ENCODE measurements at regions not wholly inside any gene's neighbourhood (a gene's known extent, or its start where the extent isn't known, plus 50 kb on each side); places are given as distances from the start of the nearest gene placed in this dataset.

DNA sequence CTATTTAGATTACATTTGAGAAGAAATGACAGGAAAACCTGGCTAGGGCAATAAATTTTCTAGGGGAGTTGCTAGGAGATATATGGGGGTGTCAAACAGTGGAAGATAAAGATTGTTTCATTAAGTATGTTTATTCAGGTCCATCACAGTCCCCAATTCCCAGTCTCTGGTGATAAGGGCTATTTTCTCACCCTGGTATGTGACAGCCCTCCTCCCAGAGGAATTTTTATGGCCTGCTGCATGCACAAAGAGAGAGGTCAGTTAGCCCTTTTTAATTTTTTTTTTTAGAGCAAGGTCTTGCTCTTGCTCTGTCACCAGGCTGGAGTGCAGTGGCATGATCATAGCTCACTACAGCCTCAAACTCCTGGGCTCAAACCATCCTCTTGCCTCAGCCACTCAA is 53.6 kb upstream of the ATF7IP2 start:
- H4K20me1 ChIP-seq (ENCODE audit: insufficient read depth, low read length), result no peaks in the 10 kb centered on the region
- no peak overlapping the region for H3K9ac ChIP-seq (ENCODE audit: low read length)
- H3K9me3 ChIP-seq (ENCODE audit: insufficient read depth, low read length), result no peaks in the 10 kb centered on the region
- no peaks in the 10 kb centered on the region for H3K27me3 ChIP-seq (ENCODE audit: low read depth, low read length)
- no peak overlapping the region for H2AFZ ChIP-seq (ENCODE audit: low read depth, low read length)
- H3K36me3 ChIP-seq (replicated peaks; ENCODE audit: low read depth, low read length), result no peaks in the 10 kb centered on the region
- TF ChIP-seq, protein P1, sequence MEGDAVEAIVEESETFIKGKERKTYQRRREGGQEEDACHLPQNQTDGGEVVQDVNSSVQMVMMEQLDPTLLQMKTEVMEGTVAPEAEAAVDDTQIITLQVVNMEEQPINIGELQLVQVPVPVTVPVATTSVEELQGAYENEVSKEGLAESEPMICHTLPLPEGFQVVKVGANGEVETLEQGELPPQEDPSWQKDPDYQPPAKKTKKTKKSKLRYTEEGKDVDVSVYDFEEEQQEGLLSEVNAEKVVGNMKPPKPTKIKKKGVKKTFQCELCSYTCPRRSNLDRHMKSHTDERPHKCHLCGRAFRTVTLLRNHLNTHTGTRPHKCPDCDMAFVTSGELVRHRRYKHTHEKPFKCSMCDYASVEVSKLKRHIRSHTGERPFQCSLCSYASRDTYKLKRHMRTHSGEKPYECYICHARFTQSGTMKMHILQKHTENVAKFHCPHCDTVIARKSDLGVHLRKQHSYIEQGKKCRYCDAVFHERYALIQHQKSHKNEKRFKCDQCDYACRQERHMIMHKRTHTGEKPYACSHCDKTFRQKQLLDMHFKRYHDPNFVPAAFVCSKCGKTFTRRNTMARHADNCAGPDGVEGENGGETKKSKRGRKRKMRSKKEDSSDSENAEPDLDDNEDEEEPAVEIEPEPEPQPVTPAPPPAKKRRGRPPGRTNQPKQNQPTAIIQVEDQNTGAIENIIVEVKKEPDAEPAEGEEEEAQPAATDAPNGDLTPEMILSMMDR (IDR thresholded peaks at IDR 0.05; ENCODE audit: low read depth, low read length), result no peak
- TF ChIP-seq EZH2phosphoT487 (IDR thresholded peaks at IDR 0.05; ENCODE audit: low read depth), result no peak
- peaks cover 6% of the 10 kb centered on the region for H3K4me1 ChIP-seq (ENCODE audit: low read length)
- no peak overlapping the region for H3K4me3 ChIP-seq (ENCODE audit: low read length)
- H3K27ac ChIP-seq (ENCODE audit: low read length), result no peak overlapping the region
- no peak overlapping the region for H3K4me2 ChIP-seq (ENCODE audit: low read length)
- no peaks in the 10 kb centered on the region for H3K79me2 ChIP-seq (ENCODE audit: low read length)

DNA sequence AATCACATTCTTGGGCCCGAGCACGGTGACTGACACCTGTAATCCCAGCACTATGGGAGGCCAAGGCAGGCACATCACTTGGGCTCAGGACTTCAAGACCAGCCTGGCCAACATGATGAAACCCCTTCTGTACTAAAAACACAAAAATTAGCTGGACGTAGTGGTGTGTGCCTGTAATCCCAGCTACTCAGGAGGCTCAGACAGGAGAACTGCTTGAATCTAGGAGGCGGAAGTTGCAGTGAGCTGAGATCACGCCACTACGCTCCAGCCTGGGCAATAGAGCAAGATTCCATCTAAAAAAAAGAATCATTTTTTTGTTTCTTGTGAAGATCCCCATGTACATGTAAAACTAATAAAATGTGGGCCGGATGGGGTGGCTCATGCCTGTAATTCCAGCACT is 53.1 kb upstream of the ATF7IP2 start:
- no peak for TF ChIP-seq EZH2phosphoT487 (IDR thresholded peaks at IDR 0.05; ENCODE audit: low read depth)
- TF ChIP-seq, protein P1 (IDR thresholded peaks at IDR 0.05; ENCODE audit: low read depth, low read length), result no peak
- no peak overlapping the region for H2AFZ ChIP-seq (ENCODE audit: low read depth, low read length)
- H3K4me2 ChIP-seq (ENCODE audit: low read length), result no peak overlapping the region
- no peaks in the 10 kb centered on the region for H3K79me2 ChIP-seq (ENCODE audit: low read length)
- H3K4me1 ChIP-seq (ENCODE audit: low read length), result peaks cover 6% of the 10 kb centered on the region
- H3K9me3 ChIP-seq (ENCODE audit: insufficient read depth, low read length), result no peaks in the 10 kb centered on the region
- no peak overlapping the region for H3K4me3 ChIP-seq (ENCODE audit: low read length)
- no peak overlapping the region for H3K27ac ChIP-seq (ENCODE audit: low read length)
- no peak overlapping the region for H3K9ac ChIP-seq (ENCODE audit: low read length)
- no peaks in the 10 kb centered on the region for H4K20me1 ChIP-seq (ENCODE audit: insufficient read depth, low read length)
- no peaks in the 10 kb centered on the region for H3K27me3 ChIP-seq (ENCODE audit: low read depth, low read length)
- H3K36me3 ChIP-seq (replicated peaks; ENCODE audit: low read depth, low read length), result no peaks in the 10 kb centered on the region

DNA sequence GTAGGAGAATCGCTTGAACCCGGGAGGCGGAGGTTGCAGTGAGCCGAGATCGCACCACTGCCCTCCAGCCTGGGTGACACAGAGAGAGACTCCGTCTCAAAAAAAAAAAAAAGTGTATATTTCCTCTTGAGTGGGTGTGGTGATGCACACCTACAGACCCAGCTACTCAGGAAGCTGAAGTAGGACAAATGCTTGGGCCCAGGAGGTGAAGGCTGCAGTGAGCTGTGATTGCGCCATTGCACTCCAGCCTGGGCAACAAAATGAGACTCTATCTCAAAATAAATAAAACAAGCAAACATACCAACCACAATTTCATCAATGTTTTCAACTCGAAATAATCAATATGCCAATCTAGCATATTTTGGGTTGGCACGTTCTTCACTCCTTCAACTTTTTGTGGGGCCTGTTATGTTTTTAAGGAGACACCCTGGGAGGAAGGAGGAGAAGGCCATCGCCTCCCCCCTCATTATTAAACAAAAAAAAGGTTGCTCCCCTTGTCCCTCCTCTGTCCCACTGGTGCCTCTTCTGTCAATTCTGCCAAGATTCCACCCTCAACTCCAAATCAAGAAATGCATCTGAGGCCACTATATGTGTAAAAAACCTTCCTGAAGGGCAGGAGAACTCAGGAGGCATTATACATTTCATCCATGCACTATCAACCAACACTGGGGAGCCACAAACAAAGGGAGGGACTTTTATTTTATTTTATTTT is 52.4 kb upstream of the ATF7IP2 start:
- Histone ChIP-seq H3K9me3 (ENCODE audit: insufficient read depth, low read length) (no peaks in the 10 kb centered on the region), H3K36me3 (replicated peaks; ENCODE audit: low read depth, low read length) (no peaks in the 10 kb centered on the region), H2AFZ (ENCODE audit: low read depth, low read length) (no peak overlapping the region), H3K79me2 (ENCODE audit: low read length) (no peaks in the 10 kb centered on the region), H3K4me3 (ENCODE audit: low read length) (no peak overlapping the region), H3K27ac (ENCODE audit: low read length) (no peak overlapping the region), H3K4me1 (ENCODE audit: low read length) (peaks cover 6% of the 10 kb centered on the region), H4K20me1 (ENCODE audit: insufficient read depth, low read length) (no peaks in the 10 kb centered on the region), H3K4me2 (ENCODE audit: low read length) (no peak overlapping the region), H3K9ac (ENCODE audit: low read length) (no peak overlapping the region), H3K27me3 (ENCODE audit: low read depth, low read length) (no peaks in the 10 kb centered on the region)
- no peak for TF ChIP-seq EZH2phosphoT487 (IDR thresholded peaks at IDR 0.05; ENCODE audit: low read depth)
- TF ChIP-seq, protein P1 (IDR thresholded peaks at IDR 0.05; ENCODE audit: low read depth, low read length), result no peak

DNA sequence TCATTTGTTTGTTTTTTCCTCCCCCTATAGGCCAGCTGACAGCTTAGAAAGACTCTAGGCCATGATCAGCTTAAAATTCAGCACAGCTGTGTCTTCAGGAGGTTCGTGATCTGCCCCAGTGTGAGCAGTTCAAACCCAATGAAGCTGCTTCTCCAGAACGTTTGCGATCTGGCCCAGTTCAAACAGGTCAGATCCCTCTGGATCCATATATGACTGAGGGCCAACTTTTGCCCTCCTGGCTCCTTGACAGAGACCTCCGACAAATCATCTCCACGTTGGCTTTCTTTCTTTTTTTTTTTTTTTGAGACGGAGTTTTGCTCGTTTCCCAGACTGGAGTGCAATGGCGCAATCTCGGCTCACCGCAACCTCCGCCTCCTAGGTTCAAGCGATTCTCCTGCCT is 50.2 kb upstream of the ATF7IP2 start:
- TF ChIP-seq EZH2phosphoT487 (IDR thresholded peaks at IDR 0.05; ENCODE audit: low read depth), result no peak
- TF ChIP-seq, protein P1 (IDR thresholded peaks at IDR 0.05; ENCODE audit: low read depth, low read length), result no peak
- H3K9me3 ChIP-seq (ENCODE audit: insufficient read depth, low read length), result peaks cover 7% of the 10 kb centered on the region; the same call in 1 of the 2 replicates
- no peak overlapping the region for H3K4me2 ChIP-seq (ENCODE audit: low read length)
- H2AFZ ChIP-seq (ENCODE audit: low read depth, low read length), result no peak overlapping the region
- H3K36me3 ChIP-seq (replicated peaks; ENCODE audit: low read depth, low read length), result peaks cover 5% of the 10 kb centered on the region
- H3K79me2 ChIP-seq (ENCODE audit: low read length), result no peaks in the 10 kb centered on the region
- H3K9ac ChIP-seq (ENCODE audit: low read length), result no peak overlapping the region
- no peaks in the 10 kb centered on the region for H3K27me3 ChIP-seq (ENCODE audit: low read depth, low read length)
- no peaks in the 10 kb centered on the region for H4K20me1 ChIP-seq (ENCODE audit: insufficient read depth, low read length)
- no peak overlapping the region for H3K4me3 ChIP-seq (ENCODE audit: low read length)
- H3K4me1 ChIP-seq (ENCODE audit: low read length), result peaks cover 7% of the 10 kb centered on the region
- no peak overlapping the region for H3K27ac ChIP-seq (ENCODE audit: low read length)
